H1 (cell line): ENCODE measurements at regions not wholly inside any gene's neighbourhood (a gene's known extent, or its start where the extent isn't known, plus 50 kb on each side); places are given as distances from the start of the nearest gene placed in this dataset.

Experiments used
- CTCF ChIA-PET: fragments of 300-600 bp; sonication (Branson Sonifier 250); formaldehyde crosslinking; loops from one replicate; lab custom pipeline; 2021; ENCODE audit not compliant: partially characterized antibody; lab: Charles Lee
- POLR2A ChIA-PET: fragments of 300-600 bp; sonication (Branson Sonifier 250); formaldehyde crosslinking; loops from one replicate; lab custom pipeline; 2021; ENCODE audit warnings: inconsistent platforms; ENCODE audit not compliant: partially characterized antibody; lab: Charles Lee
- DNase-seq, 2 experiments: peaks; one replicate each; pipeline versions ENCODE4 v3.0.0 to v3.0.0-alpha.2; 2010 to 2022; ENCODE audit warnings: low spot score in 2 of 2, low read depth in 1 of 2, mixed read lengths in 1 of 2
- FAIRE-seq: peaks from 2 replicates; lab custom pipeline; 2011; peaks lifted over from hg19 to GRCh38; lab: Jason Lieb, UNC
- H2AFZ ChIP-seq: 2 replicates; pipeline ENCODE4 v1.8.1; 2012; ENCODE audit warnings: low read length, inconsistent platforms
- H2AK5ac ChIP-seq: 2 replicates; pipeline ENCODE4 v1.6.1; 2013; ENCODE audit warnings: low read depth, low read length
- H2BK120ac ChIP-seq: replicated peaks from 2 replicates; pipeline ENCODE3; 2013; ENCODE audit warnings: low read depth, low read length, inconsistent platforms
- H2BK12ac ChIP-seq: 2 replicates; pipeline ENCODE4 v1.6.1; 2013; ENCODE audit warnings: low read depth, low read length
- H2BK15ac ChIP-seq: 2 replicates; pipeline ENCODE4 v1.6.1; 2013; ENCODE audit warnings: low read length
- H2BK20ac ChIP-seq: 2 replicates; pipeline ENCODE4 v1.6.1; 2013; ENCODE audit warnings: low read length
- H2BK5ac ChIP-seq: 2 replicates; pipeline ENCODE4 v1.6.1; 2013; ENCODE audit warnings: low read depth, low read length
- H3K14ac ChIP-seq: 2 replicates; pipeline ENCODE4 v1.6.1; 2013; ENCODE audit warnings: inconsistent platforms; ENCODE audit not compliant: insufficient read length
- H3K18ac ChIP-seq: 2 replicates; pipeline ENCODE4 v1.6.1; 2013; ENCODE audit warnings: low read length; ENCODE audit errors: extremely low read depth
- H3K23ac ChIP-seq: 2 replicates; pipeline ENCODE4 v1.6.1; 2013; ENCODE audit warnings: inconsistent platforms; ENCODE audit not compliant: insufficient read length
- H3K23me2 ChIP-seq: 2 replicates; pipeline ENCODE4 v1.6.1; 2013; ENCODE audit warnings: low read depth, low read length
- H3K27ac ChIP-seq: 2 replicates; pipeline ENCODE4 v1.6.1; 2011; ENCODE audit warnings: low read depth, low read length, inconsistent platforms
- H3K27me3 ChIP-seq, 4 experiments: replicated peaks in 1 of 4; 1 replicate in 1 of 4; 2 replicates in 3 of 4; pipeline versions ENCODE4 v1.6.1 to v1.8.1; 2011 to 2013; ENCODE audit warnings: low read length in 3 of 4, mild to moderate bottlenecking in 3 of 4, inconsistent platforms in 2 of 4, mixed read lengths in 2 of 4, moderate library complexity in 1 of 4; ENCODE audit not compliant: control insufficient read depth in 3 of 4, insufficient read depth in 3 of 4; ENCODE audit errors: extremely low read depth in 1 of 4
- H3K36me3 ChIP-seq, 4 experiments: 2 replicates each; pipeline versions ENCODE4 v1.6.1 to v1.8.1; 2011 to 2013; ENCODE audit warnings: mild to moderate bottlenecking in 4 of 4, low read length in 3 of 4, moderate library complexity in 2 of 4, control low read depth in 1 of 4, inconsistent platforms in 1 of 4; ENCODE audit not compliant: insufficient read depth in 4 of 4, control insufficient read depth in 2 of 4
- H3K4ac ChIP-seq: replicated peaks from 2 replicates; pipeline ENCODE3; 2013; ENCODE audit warnings: low read length, low read depth, mixed read lengths, inconsistent platforms; ENCODE audit not compliant: insufficient read length
- H3K4me1 ChIP-seq, 4 experiments: replicated peaks in 1 of 4; 1 replicate in 1 of 4; 2 replicates in 3 of 4; pipeline versions ENCODE4 v1.6.1 to v1.8.1; 2011 to 2013; ENCODE audit warnings: low read length in 3 of 4, inconsistent platforms in 2 of 4, mixed read lengths in 1 of 4; ENCODE audit not compliant: insufficient read depth in 4 of 4, control insufficient read depth in 3 of 4
- H3K4me2 ChIP-seq, 2 experiments: 2 replicates each; pipeline versions ENCODE4 v1.6.1 to v1.8.1; 2011 to 2013; ENCODE audit warnings: low read depth in 2 of 2, low read length in 2 of 2, control low read depth in 1 of 2, inconsistent platforms in 1 of 2, mild to moderate bottlenecking in 1 of 2; ENCODE audit not compliant: insufficient read depth in 1 of 2
- H3K4me3 ChIP-seq, 4 experiments: fragments of 200-600, 300-600 bp in 1 of 4; sonication (generic), shearing (Covaris generic), sonication (Bioruptor Twin) in 1 of 4; 2 replicates each; pipeline versions ENCODE4 v1.5.1 to v1.8.1; 2011 to 2016; ENCODE audit warnings: low read length in 4 of 4, low read depth in 3 of 4, control low read depth in 2 of 4, inconsistent platforms in 2 of 4, mild to moderate bottlenecking in 2 of 4, mixed read lengths in 1 of 4, moderate library complexity in 1 of 4; ENCODE audit not compliant: insufficient read depth in 2 of 4; ENCODE audit errors: extremely low read depth in 1 of 4
- H3K56ac ChIP-seq: replicated peaks from 2 replicates; pipeline ENCODE3; 2013; ENCODE audit warnings: low read depth, mild to moderate bottlenecking, mixed read lengths, low read length, inconsistent platforms; ENCODE audit not compliant: insufficient read length
- H3K79me1 ChIP-seq: 2 replicates; pipeline ENCODE4 v1.6.1; 2013; ENCODE audit warnings: low read depth, low read length, control low read depth
- H3K79me2 ChIP-seq, 2 experiments: 2 replicates each; pipeline versions ENCODE4 v1.6.1 to v1.8.1; 2012 to 2013; ENCODE audit warnings: low read length in 2 of 2, mild to moderate bottlenecking in 2 of 2, inconsistent platforms in 1 of 2; ENCODE audit not compliant: insufficient read depth in 2 of 2, control insufficient read depth in 1 of 2
- H3K9ac ChIP-seq, 4 experiments: replicated peaks in 1 of 4; 1 replicate in 1 of 4; 2 replicates in 3 of 4; pipeline versions ENCODE4 v1.6.1 to v1.8.1; 2011 to 2013; ENCODE audit warnings: low read depth in 3 of 4, low read length in 3 of 4, control low read depth in 2 of 4, mild to moderate bottlenecking in 2 of 4, moderate library complexity in 2 of 4, inconsistent platforms in 1 of 4; ENCODE audit errors: extremely low read depth in 1 of 4
- H3K9me3 ChIP-seq, 2 experiments: 2 replicates each; pipeline versions ENCODE4 v1.6.1 to v1.8.1; 2012 to 2013; ENCODE audit warnings: mild to moderate bottlenecking in 2 of 2, moderate library complexity in 2 of 2, control low read depth in 1 of 2, inconsistent platforms in 1 of 2, low read depth in 1 of 2, low read length in 1 of 2, mixed read lengths in 1 of 2; ENCODE audit not compliant: insufficient read depth in 2 of 2
- H4K20me1 ChIP-seq, 2 experiments: replicated peaks in 1 of 2; 2 replicates each; pipeline versions ENCODE3 to v1.8.1; 2011 to 2013; ENCODE audit warnings: inconsistent platforms in 2 of 2, low read length in 2 of 2, mild to moderate bottlenecking in 1 of 2; ENCODE audit not compliant: insufficient read depth in 2 of 2, control insufficient read depth in 1 of 2
- H4K5ac ChIP-seq: 2 replicates; pipeline ENCODE4 v1.6.1; 2013; ENCODE audit warnings: low read length, low read depth, mixed read lengths, inconsistent platforms; ENCODE audit not compliant: insufficient read length
- H4K8ac ChIP-seq: 2 replicates; pipeline ENCODE4 v1.8.0; 2013; ENCODE audit warnings: mild to moderate bottlenecking, moderate library complexity, low read length, inconsistent platforms; ENCODE audit not compliant: insufficient read depth; ENCODE audit errors: extremely low read depth
- H4K91ac ChIP-seq: replicated peaks from 2 replicates; pipeline ENCODE3; 2013; ENCODE audit warnings: low read length, mixed read lengths, inconsistent platforms; ENCODE audit not compliant: insufficient read length
- CEBPB ChIP-seq: IDR thresholded peaks from 2 replicates; pipeline ENCODE4 v1.6.1; 2012; ENCODE audit warnings: low read depth, low read length
- EZH2 ChIP-seq: fragments of 200-600 bp; sonication (generic); IDR thresholded peaks from 2 replicates; pipeline ENCODE4 v1.7.1; 2012; ENCODE audit warnings: low read depth, mild to moderate bottlenecking, moderate library complexity, low read length, inconsistent platforms; ENCODE audit not compliant: severe bottlenecking
- GABPA ChIP-seq: IDR thresholded peaks from 2 replicates; pipeline ENCODE4 v1.6.1; 2011; ENCODE audit warnings: mild to moderate bottlenecking, low read length, moderate library complexity, borderline replicate concordance; ENCODE audit not compliant: insufficient read depth
- JUN ChIP-seq: IDR thresholded peaks from 2 replicates; pipeline ENCODE4 v1.6.1; 2011; ENCODE audit warnings: low read depth, mild to moderate bottlenecking, improper control_type of control experiment, low read length
- MAX ChIP-seq: IDR thresholded peaks from 2 replicates; pipeline ENCODE4 v1.6.1; 2012; ENCODE audit warnings: inconsistent platforms
- RXRA ChIP-seq: IDR thresholded peaks from 2 replicates; pipeline ENCODE4 v1.6.1; 2011; ENCODE audit warnings: low read depth, mild to moderate bottlenecking, low read length, moderate library complexity; ENCODE audit not compliant: insufficient read depth
- SP1 ChIP-seq: IDR thresholded peaks from 2 replicates; pipeline ENCODE4 v1.6.1; 2011; ENCODE audit warnings: low read depth, low read length
- TAF7 ChIP-seq: optimal IDR thresholded peaks from 2 replicates; pipeline ENCODE3; 2011; ENCODE audit warnings: low read depth, mild to moderate bottlenecking, inconsistent platforms, low read length, moderate library complexity, borderline replicate concordance
- WGBS, 2 experiments: shearing (Covaris generic) in 1 of 2; methylation state at CpG; one replicate each; pipeline versions ENCODE4 v1.1.6 to v1.1.7; 2013 to 2015; ENCODE audit warnings: low lambda C conversion rate in 2 of 2, mixed read lengths in 2 of 2, inconsistent platforms in 1 of 2, low coverage in 1 of 2, missing lambda C conversion rate in 1 of 2; ENCODE audit not compliant: insufficient replicate concordance in 2 of 2, insufficient coverage in 1 of 2, insufficient read length in 1 of 2; ENCODE audit errors: extremely low coverage in 1 of 2, missing lambda C conversion rate in 1 of 2; 5-methylcytosine and 5-hydroxymethylcytosine counted together

- Histone ChIP-seq H3K23ac (no peak overlapping the region), H3K27ac (no peak overlapping the region), H3K27me3 (peaks cover 0 to 1% (median 0%) of the 10 kb centered on the region in 4 experiments; a peak in 1 of 7 replicates), H3K9me3 (no peaks in the 10 kb centered on the region), H2BK120ac (no peak overlapping the region), H3K79me1 (no peaks in the 10 kb centered on the region), H3K4me3 (no peak overlapping the region), H2BK20ac (no peak overlapping the region), H3K18ac (no peak overlapping the region), H4K5ac (no peak overlapping the region), H3K36me3 (no peaks in the 10 kb centered on the region), H3K23me2 (no peaks in the 10 kb centered on the region; the same call in none of the 2 replicates), H4K8ac (no peak overlapping the region), H4K20me1 (no peaks in the 10 kb centered on the region), H3K9ac (no peak overlapping the region), H3K4me1 (no peaks in the 10 kb centered on the region; a peak in 1 of 7 replicates), H3K79me2 (no peaks in the 10 kb centered on the region), H2BK5ac (no peak overlapping the region), H4K91ac (no peak overlapping the region), H3K4ac (no peak overlapping the region), H3K4me2 (no peak overlapping the region), H2BK12ac (no peak overlapping the region), H3K14ac (no peak overlapping the region), H2BK15ac (no peak overlapping the region), H3K56ac (no peak overlapping the region), H2AFZ (no peak overlapping the region), H2AK5ac (no peak overlapping the region)
- TF ChIP-seq EZH2 (no peak), TAF7 (no peak), RXRA (no peak), CEBPB (peak; percentile 76), GABPA (no peak), MAX (no peak), JUN (no peak), SP1 (no peak)
- POLR2A ChIA-PET = no interaction called here
- WGBS, 2 experiments = 79% methylated on average over 3 of the region's 3 CpGs; no CpG with 5 or more reads in 1 of the 2 experiments
- CTCF ChIA-PET = interaction anchor here (0.6 to 1.5 kb wide), 3 partner anchors 69 to 289 kb away, joined by 3 to 6 read pairs (median 4); no protein-coding TSS in a partner anchor
- FAIRE-seq (no peak), DNase-seq (no peak)
Measured at GRCh38 chr12:98085046-98085755, 430.2 kb upstream of the TMPO start.
